Sigmoid colon (tissue), 6 donors: ENCODE measurements at regions not wholly inside any gene's neighbourhood (a gene's known extent, or its start where the extent isn't known, plus 50 kb on each side); places are given as distances from the start of the nearest gene placed in this dataset.

Experiments
- DNase-seq: peaks from one replicate; pipeline ENCODE4 v3.0.0-alpha.2; 2019
- H3K27ac ChIP-seq, 4 donors: fragments of 200-600 bp; sonication (generic); one replicate each; pipeline ENCODE4 v1.5.1; 2016 to 2019; ENCODE audit warnings: mild to moderate bottlenecking in 1 of 4
- H3K27me3 ChIP-seq, 3 donors: fragments of 200-600 bp; sonication (generic); one replicate each; pipeline ENCODE4 v1.5.1; 2019; ENCODE audit warnings: mild to moderate bottlenecking in 1 of 3
- H3K36me3 ChIP-seq, 4 donors: fragments of 200-600 bp; sonication (generic); one replicate each; pipeline ENCODE4 v1.5.1; 2016 to 2019
- H3K4me1 ChIP-seq, 4 donors: fragments of 200-600 bp; sonication (generic); one replicate each; pipeline ENCODE4 v1.5.1; 2017 to 2019
- H3K4me3 ChIP-seq, 4 donors: fragments of 200-600 bp; sonication (generic); one replicate each; pipeline ENCODE4 v1.5.1; 2017 to 2019; ENCODE audit warnings: mild to moderate bottlenecking in 2 of 4, moderate library complexity in 1 of 4
- H3K9me3 ChIP-seq, 4 donors: fragments of 200-600 bp in 3 of 4; sonication (generic) in 3 of 4; one replicate each; pipeline versions ENCODE4 v1.5.1 to v1.6.1; 2013 to 2019
- CTCF ChIP-seq, 4 experiments: fragments of 450-650 bp in 3 of 4; fragments of 200-600 bp in 1 of 4; IDR thresholded peaks; one replicate each; pipeline ENCODE4 v1.5.1; 2016 to 2019; ENCODE audit warnings: antibody characterized with exemption in 4 of 4, mild to moderate bottlenecking in 3 of 4, moderate library complexity in 2 of 4
- EP300 ChIP-seq, 4 donors: sonication (generic); formaldehyde crosslinking; IDR thresholded peaks; one replicate each; pipeline ENCODE4 v1.6.1; 2017; ENCODE audit warnings: antibody characterized with exemption in 4 of 4
- POLR2A ChIP-seq, 2 donors: fragments of 450-650 bp; IDR thresholded peaks; one replicate each; pipeline ENCODE4 v1.6.1; 2016; ENCODE audit warnings: antibody characterized with exemption in 2 of 2, mild to moderate bottlenecking in 2 of 2, moderate library complexity in 2 of 2
- POLR2AphosphoS5 ChIP-seq, 4 donors: sonication (generic); formaldehyde crosslinking; IDR thresholded peaks; one replicate each; pipeline ENCODE4 v1.6.1; 2017; ENCODE audit warnings: antibody characterized with exemption in 4 of 4
- WGBS, 2 donors: extraction: QIAGEN DNeasy Blood & Tissue Kit; methylation state at CpG; one replicate each; pipeline ENCODE4 v1.1.7; 2013; 5-methylcytosine and 5-hydroxymethylcytosine counted together
- intact Hi-C: fragments of 100-400 bp; cut with DNase I; formaldehyde crosslinking; loops from one replicate; pipeline ENCODE4 v1.15.1; 2023
- donor health status: healthy with polysubstance abuse.
- donor health status: healthy.

GRCh38 chr15:38740206-38740605, 175.6 kb upstream of the RASGRP1 start:
- TF ChIP-seq EP300 (IDR thresholded peaks at IDR 0.05) (no peak), POLR2AphosphoS5 (IDR thresholded peaks at IDR 0.05) (no peak), CTCF (IDR thresholded peaks at IDR 0.05) (no peak)
- Histone ChIP-seq H3K27me3 (no peaks in the 10 kb centered on the region), H3K27ac (no peak overlapping the region), H3K4me3 (no peak overlapping the region), H3K4me1 (no peaks in the 10 kb centered on the region), H3K9me3 (no peaks in the 10 kb centered on the region), H3K36me3 (no peaks in the 10 kb centered on the region)
- intact Hi-C loops = no loop called here
- 82 to 87% methylated on average over 5 of the region's 5 CpGs for WGBS, 2 donors
- DNase-seq = no peak

DNA sequence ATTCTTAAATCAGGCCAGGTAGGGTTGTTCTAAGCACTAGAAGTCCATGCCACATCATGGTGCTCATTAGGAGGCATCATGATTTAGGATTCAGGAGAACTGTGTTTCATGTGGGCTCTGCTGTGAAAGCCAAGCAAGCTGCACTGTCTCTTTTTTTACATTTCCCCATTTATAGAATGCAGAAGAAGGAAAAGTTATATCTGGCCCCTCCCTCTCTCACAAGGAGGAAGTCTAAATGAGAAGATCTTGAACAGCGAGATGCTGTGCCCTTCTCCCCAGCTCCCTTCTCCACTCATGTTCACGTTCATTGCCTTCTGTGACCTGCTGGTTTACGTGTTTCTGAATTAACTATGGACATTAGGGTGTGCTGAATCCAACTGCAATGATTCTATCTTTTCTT, 178.5 kb upstream of the RASGRP1 start:
- H3K27me3 ChIP-seq = no peaks in the 10 kb centered on the region
- H3K4me3 ChIP-seq = no peak overlapping the region
- no peaks in the 10 kb centered on the region for H3K9me3 ChIP-seq
- H3K27ac ChIP-seq = no peak overlapping the region
- 61 to 80% methylated on average over 3 of the region's 3 CpGs for WGBS, 2 donors
- no peak for DNase-seq
- intact Hi-C loops = no loop called here
- H3K36me3 ChIP-seq = no peaks in the 10 kb centered on the region
- H3K4me1 ChIP-seq = no peaks in the 10 kb centered on the region
- no peak for TF ChIP-seq CTCF (IDR thresholded peaks at IDR 0.05)
- TF ChIP-seq EP300 (IDR thresholded peaks at IDR 0.05) = no peak
- TF ChIP-seq POLR2AphosphoS5 (IDR thresholded peaks at IDR 0.05) = no peak
- no peak for TF ChIP-seq POLR2A (IDR thresholded peaks at IDR 0.05)

DNA sequence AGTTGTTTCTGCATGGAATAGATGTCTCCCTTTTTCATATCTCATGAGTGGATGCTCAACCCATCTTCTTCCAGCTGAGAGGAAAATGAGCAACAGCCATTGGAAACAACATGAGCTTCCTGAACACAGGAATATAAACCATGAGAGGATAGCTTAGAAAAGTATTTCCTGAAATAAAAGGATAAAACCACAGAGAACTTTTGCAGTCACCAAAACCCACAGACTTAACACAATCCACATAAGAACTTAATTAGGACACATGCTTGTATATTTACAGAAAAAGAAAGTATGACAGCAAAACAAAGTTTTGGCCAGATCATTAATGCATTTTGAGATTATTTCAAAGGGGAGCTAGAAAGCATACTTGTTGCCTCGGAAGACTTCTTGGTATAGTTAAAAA, 180.5 kb upstream of the RASGRP1 start:
- Histone ChIP-seq H3K27ac (no peak overlapping the region), H3K4me1 (no peaks in the 10 kb centered on the region), H3K4me3 (no peak overlapping the region), H3K36me3 (no peaks in the 10 kb centered on the region), H3K9me3 (no peaks in the 10 kb centered on the region), H3K27me3 (no peaks in the 10 kb centered on the region)
- DNase-seq = no peak
- intact Hi-C loops = no loop called here
- TF ChIP-seq EP300 (IDR thresholded peaks at IDR 0.05) = no peak
- no peak for TF ChIP-seq POLR2AphosphoS5 (IDR thresholded peaks at IDR 0.05)
- TF ChIP-seq CTCF (IDR thresholded peaks at IDR 0.05) = no peak
- TF ChIP-seq POLR2A (IDR thresholded peaks at IDR 0.05) = no peak
- 80 to 85% methylated on average over 1 of the region's 1 CpG for WGBS, 2 donors

- 68 to 73% methylated on average over 3 of the region's 3 CpGs for WGBS, 2 donors
- no peaks in the 10 kb centered on the region for H3K27me3 ChIP-seq
- intact Hi-C loops = no loop called here
- TF ChIP-seq POLR2AphosphoS5 (IDR thresholded peaks at IDR 0.05) (no peak), POLR2A (IDR thresholded peaks at IDR 0.05) (no peak), CTCF (IDR thresholded peaks at IDR 0.05) (no peak), EP300 (IDR thresholded peaks at IDR 0.05) (no peak)
- no peak overlapping the region for H3K27ac ChIP-seq
- no peaks in the 10 kb centered on the region for H3K36me3 ChIP-seq
- no peak for DNase-seq
- H3K4me3 ChIP-seq = no peak overlapping the region
- H3K4me1 ChIP-seq = no peaks in the 10 kb centered on the region
- no peaks in the 10 kb centered on the region for H3K9me3 ChIP-seq
These were observed 181.0 kb upstream of the RASGRP1 start for GRCh38 chr15:38745626-38746025.

- WGBS, 2 donors = 96 to 97% methylated on average over 1 of the region's 1 CpG
- Histone ChIP-seq H3K4me3 (no peak overlapping the region), H3K27ac (no peak overlapping the region), H3K27me3 (no peaks in the 10 kb centered on the region), H3K4me1 (no peaks in the 10 kb centered on the region), H3K36me3 (no peaks in the 10 kb centered on the region), H3K9me3 (no peaks in the 10 kb centered on the region)
- DNase-seq = no peak
- intact Hi-C loops = no loop called here
- TF ChIP-seq POLR2AphosphoS5 (IDR thresholded peaks at IDR 0.05) (no peak), POLR2A (IDR thresholded peaks at IDR 0.05) (no peak), EP300 (IDR thresholded peaks at IDR 0.05) (no peak), CTCF (IDR thresholded peaks at IDR 0.05) (no peak)
These were observed 181.6 kb upstream of the RASGRP1 start for GRCh38 chr15:38746211-38746610.
